ENCODE measurements at regions not wholly inside any gene's neighbourhood (a gene's known extent, or its start where the extent isn't known, plus 50 kb on each side); places are given as distances from the start of the nearest gene placed in this dataset.

- TF ChIP-seq CTCF (conservative IDR thresholded peaks at IDR 0.05) (no peak), ZFX (IDR thresholded peaks at IDR 0.05) (no peak)
Measured at GRCh38 chr20:57008217-57008616, 258.2 kb downstream of the BMP7 start.
